Fibroblast of pulmonary artery (primary cell): ENCODE measurements at regions not wholly inside any gene's neighbourhood (a gene's known extent, or its start where the extent isn't known, plus 50 kb on each side); places are given as distances from the start of the nearest gene placed in this dataset.

ENCODE experiments used
- DNase-seq: peaks from one replicate; pipeline ENCODE4 v3.0.0-alpha.2; 2010; ENCODE audit warnings: low read depth
- H3K4me3 ChIP-seq: replicated peaks from 2 replicates; pipeline ENCODE4 v1.5.1; 2011; ENCODE audit warnings: low read depth, mild to moderate bottlenecking, control low read depth, low read length, moderate library complexity
- CTCF ChIP-seq: IDR thresholded peaks from 2 replicates; pipeline ENCODE4 v1.5.1; 2011; ENCODE audit warnings: mild to moderate bottlenecking, control low read depth, low read length, inconsistent platforms; ENCODE audit errors: missing control alignments

GRCh38 chr11:27786331-27786730, 86.1 kb upstream of the BDNF start:
- no peak for DNase-seq
- no peak for TF ChIP-seq CTCF

DNA sequence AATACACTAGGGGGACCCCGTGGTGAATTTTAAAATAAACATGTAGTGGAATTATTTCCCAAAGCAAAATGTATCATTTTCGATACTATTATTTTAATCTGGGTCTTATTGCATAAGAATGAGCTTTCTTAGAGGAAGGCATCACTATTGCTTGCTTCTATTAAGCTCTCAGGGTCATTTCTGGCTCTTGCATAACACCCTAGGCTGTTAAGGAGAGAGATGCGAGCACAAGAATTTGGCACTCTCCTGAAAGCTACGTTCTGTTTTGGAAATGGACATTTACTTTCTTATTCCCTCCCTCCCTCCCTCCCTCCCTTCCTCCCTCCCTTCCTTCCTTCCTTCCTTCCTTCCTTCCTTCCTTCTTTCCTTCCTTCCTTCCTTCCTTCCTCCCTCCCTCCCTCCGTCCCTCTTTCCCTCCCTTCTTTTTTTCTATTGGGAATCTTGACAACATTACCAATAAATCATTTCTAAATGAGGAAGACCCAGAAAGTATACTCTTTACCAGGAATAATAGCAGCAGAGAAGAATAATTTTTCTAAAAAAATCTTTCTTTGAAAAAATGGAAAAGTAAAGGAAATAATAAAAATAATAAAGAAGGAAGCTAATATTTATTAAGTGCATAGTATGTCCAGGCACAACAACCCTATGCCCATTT, 83.6 kb upstream of the BDNF start:
- no peak overlapping the region for H3K4me3 ChIP-seq
- peak; percentile 20 for DNase-seq
- TF ChIP-seq CTCF = no peak

More at GRCh38 chr11:27786331-27786730, 86.1 kb upstream of the BDNF start:
- no peak overlapping the region for H3K4me3 ChIP-seq

GRCh38 chr11:27777033-27777432, 76.8 kb upstream of the BDNF start:
- H3K4me3 ChIP-seq = no peak overlapping the region
- no peak for TF ChIP-seq CTCF
- DNase-seq = no peak

GRCh38 chr11:27773884-27774283, 73.6 kb upstream of the BDNF start:
- no peak for DNase-seq
- H3K4me3 ChIP-seq = no peak overlapping the region
- no peak for TF ChIP-seq CTCF

GRCh38 chr11:27771516-27771915, 71.3 kb upstream of the BDNF start:
- no peak overlapping the region for H3K4me3 ChIP-seq
- no peak for TF ChIP-seq CTCF
- DNase-seq = no peak

DNA sequence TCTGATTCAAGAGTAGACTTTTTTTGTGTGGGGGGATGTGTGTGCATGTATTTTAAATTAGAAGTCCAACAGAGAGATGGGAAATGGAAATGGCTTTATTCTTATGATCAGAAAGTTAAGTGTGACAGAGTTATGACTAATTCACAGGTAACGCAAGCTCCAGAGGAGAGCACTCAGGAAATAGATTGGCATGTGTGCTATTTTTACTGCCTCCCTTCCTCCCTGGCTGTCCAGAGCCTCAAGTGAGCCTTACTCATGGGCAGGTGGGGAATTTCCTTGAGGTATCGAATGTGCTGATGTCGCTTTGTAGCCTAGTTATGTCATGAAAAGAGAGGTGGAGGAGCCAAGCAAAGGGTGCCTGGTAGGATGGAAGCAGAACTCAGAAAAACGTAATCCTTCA, 70.3 kb upstream of the BDNF start:
- TF ChIP-seq CTCF = no peak
- H3K4me3 ChIP-seq = no peak overlapping the region
- DNase-seq = no peak

- no peak for DNase-seq
- no peak for TF ChIP-seq CTCF
Observed at GRCh38 chr11:27763736-27764135, 63.5 kb upstream of the BDNF start.

More at GRCh38 chr11:27763736-27764135, 63.5 kb upstream of the BDNF start:
- H3K4me3 ChIP-seq = no peak overlapping the region
